Fibroblast of skin of left quadriceps (primary cell): ENCODE measurements at regions not wholly inside any gene's neighbourhood (a gene's known extent, or its start where the extent isn't known, plus 50 kb on each side); places are given as distances from the start of the nearest gene placed in this dataset.

Experiments used
- DNase-seq, 2 experiments: peaks; one replicate each; pipeline ENCODE4 v3.0.0-alpha.2; 2013; ENCODE audit warnings: low read depth in 2 of 2

DNA sequence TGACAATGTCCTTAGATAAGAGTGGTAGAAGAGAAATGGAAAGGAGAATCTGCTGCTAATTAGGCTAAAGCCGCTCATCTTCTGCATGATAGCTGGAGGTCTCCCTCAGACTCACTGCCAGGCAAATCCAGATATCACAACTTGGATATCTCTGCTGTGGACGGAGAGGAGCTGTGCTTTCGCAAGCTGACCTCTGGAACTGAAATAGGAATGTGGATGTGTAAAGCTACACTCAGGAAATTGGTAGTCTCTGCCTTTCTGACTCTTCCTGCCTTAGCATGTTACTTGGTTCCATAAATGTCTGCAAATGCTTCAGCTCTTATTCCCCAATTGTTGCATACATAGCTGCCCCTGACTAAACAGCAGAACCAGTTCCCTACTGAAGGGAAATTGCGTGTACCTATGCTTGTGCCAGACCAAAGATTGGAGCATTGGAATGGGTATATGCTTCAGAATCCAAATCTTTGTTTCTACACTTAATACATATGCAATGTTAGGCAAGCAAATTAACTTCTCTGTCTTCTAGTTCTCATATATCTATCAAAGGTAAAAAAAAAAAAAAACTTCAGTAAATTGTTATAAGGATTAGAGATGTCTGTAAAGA is 74.7 kb upstream of the ROBO2 start:
- no peak for DNase-seq

DNA sequence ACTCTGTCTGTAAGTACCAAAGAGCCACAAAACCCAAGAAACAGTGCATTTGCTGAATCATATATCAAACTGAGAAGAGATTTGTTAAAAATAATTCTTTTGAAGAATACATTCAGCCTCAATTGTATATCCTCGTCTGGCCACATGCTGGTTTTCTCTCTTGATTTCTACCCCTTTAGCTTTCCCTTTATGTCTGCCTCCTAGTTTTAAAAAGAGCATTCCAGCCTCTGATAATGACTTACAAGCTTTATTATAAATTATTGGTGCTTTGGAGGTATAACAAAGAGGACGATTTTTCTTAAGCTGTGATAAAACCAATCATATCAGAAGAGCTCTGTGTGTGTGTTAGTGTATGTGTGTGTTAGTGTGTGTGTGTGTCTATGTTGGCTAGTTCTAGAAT is 70.4 kb upstream of the ROBO2 start:
- DNase-seq: no peak

DNA sequence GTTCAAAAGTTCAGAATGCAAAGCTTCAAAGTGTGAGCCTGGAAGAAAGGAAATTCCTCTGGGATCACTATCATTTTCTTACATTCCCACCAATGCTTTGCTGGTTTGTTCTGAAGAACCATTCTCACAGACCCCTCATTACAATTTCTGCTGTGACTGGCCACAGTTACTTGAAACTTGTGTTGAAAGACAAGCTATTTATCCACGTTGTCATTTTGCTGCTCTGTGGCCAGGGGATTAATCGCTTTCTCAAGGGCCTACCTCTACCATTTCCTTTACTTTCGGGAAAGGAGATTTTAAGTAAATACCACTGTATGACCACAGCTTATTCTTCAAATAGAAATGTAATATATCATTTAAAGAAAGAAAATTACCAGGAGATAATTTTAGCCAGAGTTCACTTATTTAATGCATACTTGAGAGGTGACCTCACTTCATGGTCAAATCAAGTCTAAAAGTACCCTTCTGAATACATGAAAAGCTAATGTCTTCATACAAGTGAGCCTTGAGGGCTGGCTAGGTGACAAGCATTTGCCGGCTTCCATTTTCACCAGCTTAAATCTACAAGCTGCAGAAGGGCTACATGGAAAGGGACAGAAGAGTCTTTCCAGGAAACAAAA is 69.8 kb upstream of the ROBO2 start:
- no peak for DNase-seq

DNA sequence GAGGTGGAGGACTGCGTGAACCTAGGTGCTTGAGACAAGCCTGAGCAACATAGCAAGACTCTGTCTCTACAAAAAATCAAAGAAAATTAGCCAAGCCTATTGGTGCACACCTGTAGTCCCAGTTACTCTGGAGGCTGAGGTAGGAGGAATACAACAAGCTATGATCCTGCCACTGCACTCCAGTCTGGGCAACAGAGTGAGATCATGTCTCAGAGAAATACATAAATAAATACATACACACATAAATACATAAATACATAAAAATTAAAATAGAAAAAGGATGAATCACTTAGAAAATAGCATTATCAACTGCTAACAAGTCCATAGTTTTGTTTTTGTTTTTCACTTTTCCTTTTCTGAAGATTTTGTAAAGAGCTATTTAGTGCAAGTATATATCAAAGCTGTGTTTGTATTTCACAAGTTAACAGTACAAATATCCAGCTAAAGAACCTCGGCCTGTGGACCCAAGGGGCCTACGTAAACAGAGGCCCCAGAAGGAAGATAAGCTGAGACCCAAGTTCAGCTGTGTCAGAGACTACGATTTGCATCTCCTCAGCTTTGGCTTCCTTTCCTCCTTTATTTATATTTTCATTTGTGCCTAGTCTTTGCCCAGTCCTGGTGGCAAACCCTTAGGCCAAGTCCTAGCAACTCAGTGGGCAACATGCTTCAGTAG is 67.1 kb upstream of the ROBO2 start:
- DNase-seq: no peak

DNA sequence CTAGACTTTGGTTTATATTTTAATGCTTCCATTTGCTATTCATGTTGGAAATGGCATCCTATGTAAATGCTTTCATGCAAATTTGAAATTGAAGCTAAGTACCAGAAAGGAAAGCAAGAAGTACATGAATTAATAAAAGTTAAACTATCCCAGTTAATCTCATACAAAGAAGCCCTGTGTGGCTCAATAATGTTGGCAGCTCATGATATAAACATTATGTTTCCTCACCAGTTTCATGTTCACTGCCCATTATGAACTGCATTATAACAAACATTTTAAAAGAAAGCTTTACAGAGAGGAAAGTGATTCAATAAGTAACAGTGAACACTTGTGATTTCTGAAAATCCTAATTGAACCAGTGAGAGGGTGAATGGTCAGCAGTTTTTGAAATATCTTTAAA is 62.9 kb upstream of the ROBO2 start:
- no peak for DNase-seq

DNA sequence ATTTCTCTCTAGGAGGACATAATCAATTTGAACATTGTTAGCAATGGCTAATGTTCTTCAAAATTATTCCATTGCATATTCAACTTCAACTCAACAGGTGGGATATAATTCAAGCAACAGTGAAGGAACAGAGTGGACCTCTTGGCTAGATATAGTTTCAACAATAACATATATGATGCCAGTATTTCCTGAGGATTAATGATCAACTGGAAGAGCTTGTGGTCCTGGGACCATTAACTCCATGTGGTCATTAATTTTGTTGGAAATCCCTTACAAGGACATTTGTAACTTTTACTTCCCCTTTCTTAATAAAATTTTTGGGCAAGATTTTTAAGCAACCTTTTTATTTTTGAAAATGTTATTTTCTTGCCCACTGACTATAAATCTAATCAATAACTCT is 54.3 kb upstream of the ROBO2 start:
- no peak for DNase-seq

DNA sequence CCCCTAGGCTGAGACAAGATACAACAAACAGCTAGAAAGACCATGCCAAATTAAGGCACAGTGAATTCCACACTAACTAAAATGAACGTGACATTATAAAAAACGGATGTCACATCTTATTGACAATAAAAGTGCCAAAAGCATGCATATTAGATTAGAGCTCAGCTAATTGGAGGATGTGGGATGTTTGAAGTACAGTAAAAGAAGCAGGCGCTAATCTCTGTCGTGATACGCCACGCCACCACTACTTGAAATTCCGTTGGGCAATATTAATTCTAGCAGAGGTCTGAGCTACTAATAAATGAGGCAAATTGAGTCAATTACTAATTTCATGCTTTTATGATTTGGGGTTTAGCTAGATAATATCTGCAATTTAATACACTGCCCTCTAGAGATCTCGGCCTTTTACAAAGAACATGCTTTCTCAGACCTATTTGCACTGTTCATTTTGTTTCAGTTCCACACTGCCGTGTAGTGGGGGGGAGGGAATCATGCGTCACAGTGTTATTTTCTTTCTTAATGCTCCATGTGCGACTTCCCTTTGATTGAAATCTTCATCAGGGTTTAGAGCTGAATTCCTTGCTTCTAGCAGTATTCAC is 52.9 kb upstream of the ROBO2 start:
- DNase-seq: no peak
